ENCODE measurements at regions not wholly inside any gene's neighbourhood (a gene's known extent, or its start where the extent isn't known, plus 50 kb on each side); places are given as distances from the start of the nearest gene placed in this dataset.

- TF ChIP-seq EZH2phosphoT487 (IDR thresholded peaks at IDR 0.05; ENCODE audit: borderline replicate concordance) (no peak), CTCF (IDR thresholded peaks at IDR 0.05 in 2 of 3, conservative IDR thresholded peaks at IDR 0.05 in 1 of 3; ENCODE audit: borderline replicate concordance in 1 of 3, insufficient read depth in 1 of 3, low read depth in 2 of 3, low read length in 2 of 3) (no peak), MAX (IDR thresholded peaks at IDR 0.05) (no peak), POLR2A (IDR thresholded peaks at IDR 0.05; ENCODE audit: borderline replicate concordance, extremely low read depth, insufficient read depth, insufficient read length) (no peak)
Measured at GRCh38 chr13:106049171-106049570, 486.3 kb downstream of the EFNB2 start.

Data from HCT116 (cell line).